ENCODE measurements at regions not wholly inside any gene's neighbourhood (a gene's known extent, or its start where the extent isn't known, plus 50 kb on each side); places are given as distances from the start of the nearest gene placed in this dataset.

- TF ChIP-seq, protein P1, sequence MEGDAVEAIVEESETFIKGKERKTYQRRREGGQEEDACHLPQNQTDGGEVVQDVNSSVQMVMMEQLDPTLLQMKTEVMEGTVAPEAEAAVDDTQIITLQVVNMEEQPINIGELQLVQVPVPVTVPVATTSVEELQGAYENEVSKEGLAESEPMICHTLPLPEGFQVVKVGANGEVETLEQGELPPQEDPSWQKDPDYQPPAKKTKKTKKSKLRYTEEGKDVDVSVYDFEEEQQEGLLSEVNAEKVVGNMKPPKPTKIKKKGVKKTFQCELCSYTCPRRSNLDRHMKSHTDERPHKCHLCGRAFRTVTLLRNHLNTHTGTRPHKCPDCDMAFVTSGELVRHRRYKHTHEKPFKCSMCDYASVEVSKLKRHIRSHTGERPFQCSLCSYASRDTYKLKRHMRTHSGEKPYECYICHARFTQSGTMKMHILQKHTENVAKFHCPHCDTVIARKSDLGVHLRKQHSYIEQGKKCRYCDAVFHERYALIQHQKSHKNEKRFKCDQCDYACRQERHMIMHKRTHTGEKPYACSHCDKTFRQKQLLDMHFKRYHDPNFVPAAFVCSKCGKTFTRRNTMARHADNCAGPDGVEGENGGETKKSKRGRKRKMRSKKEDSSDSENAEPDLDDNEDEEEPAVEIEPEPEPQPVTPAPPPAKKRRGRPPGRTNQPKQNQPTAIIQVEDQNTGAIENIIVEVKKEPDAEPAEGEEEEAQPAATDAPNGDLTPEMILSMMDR (IDR thresholded peaks at IDR 0.05): no peak
- TF ChIP-seq ZFX (IDR thresholded peaks at IDR 0.05; ENCODE audit: borderline replicate concordance): no peak
Measured at GRCh38 chr3:25887907-25888306, 98.0 kb downstream of the OXSM start.
